Stimulated activated CD4-positive, alpha-beta T cell treated with anti-CD3 and anti-CD28 coated beads, TNF-alpha, amount 100 ng/mL, for 4 hours (primary cell): ENCODE measurements at regions not wholly inside any gene's neighbourhood (a gene's known extent, or its start where the extent isn't known, plus 50 kb on each side); places are given as distances from the start of the nearest gene placed in this dataset.

Source experiments
- DNase-seq, 3 experiments: peaks; one replicate each; pipeline ENCODE4 v3.0.0-alpha.2; 2020; ENCODE audit warnings: low read depth in 3 of 3

DNA sequence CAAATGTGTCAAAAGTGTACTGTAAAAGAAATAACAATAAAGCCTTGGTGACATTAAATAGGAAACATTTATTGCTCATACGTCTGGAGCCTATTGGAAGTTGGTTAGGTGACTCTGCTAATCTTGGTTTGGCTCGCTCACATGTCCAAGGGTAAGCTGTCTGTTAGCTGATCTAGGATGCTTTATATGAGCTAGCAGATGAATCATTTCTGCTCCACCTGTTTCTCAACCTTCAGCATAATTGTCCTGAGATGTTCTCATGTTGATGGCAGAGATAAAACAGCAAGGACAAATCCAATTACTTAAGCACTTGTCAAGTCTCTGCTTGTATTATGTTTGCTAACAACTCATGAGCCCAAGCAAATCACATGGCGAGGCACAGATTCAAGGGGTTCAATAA lies 56.0 kb upstream of the CD53 start:
- DNase-seq, result no peak

DNA sequence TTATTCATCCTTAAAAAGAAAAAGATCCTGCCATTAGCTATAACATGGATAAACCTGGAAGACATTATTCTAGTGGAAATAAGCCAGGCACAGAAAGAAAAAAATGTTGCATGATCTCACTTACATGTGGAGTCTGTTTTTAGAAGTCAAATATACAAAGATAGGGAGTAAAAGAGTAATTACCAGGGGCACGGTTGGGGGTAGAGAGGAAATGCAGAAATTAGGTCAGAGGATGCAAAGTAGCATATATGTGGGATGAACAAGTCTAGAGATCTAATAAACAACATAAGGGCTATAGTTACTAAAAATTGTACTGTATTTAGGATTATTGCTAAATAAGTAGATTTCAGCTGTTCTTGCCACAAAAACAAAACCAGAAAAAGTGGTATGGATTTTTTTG lies 61.4 kb upstream of the CD53 start:
- no peak for DNase-seq

DNA sequence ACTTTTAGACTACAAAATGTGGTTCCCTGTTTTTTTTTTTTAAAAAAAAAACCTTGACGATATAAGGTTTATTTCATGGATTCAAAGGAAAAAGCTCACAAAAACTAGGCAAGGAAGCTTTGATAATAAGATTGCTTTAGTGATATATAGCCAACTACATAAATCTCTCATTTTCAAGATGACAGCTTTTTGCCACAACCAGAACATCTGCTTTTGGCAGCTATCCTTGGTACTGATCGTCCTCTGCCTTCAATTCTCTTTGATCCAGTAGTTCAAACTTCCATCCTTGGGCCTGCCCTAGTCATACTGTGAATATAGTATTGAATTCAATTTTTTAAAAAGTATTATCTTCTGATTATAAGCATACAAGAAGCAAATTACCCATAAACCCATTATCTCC lies 72.9 kb upstream of the CD53 start:
- no peak for DNase-seq

DNA sequence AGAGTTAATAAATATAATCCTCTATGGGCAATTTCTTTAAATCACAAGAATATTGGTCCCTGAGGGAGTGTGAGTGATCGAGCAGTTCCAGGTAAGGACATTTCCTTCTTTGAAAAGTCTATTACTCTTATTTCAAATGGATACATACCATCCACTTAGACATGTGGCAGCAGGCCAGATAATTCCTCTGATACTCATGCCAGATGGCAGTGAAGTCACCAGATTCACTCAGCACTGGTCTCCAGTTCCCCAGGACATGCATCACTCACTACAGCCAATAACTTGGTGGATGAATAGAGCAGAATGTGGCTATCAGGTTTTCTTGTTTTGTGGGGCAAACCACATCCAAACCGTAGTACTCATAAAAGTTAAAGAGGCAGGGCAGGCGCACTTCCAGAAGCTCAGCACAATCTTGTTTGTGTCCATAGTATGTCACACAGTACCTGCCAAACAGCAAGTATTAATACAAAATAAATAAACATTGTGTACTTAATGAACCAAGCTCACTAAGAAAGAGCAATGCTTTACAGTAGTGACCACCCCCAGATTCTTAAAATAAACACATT lies 74.2 kb upstream of the CD53 start:
- DNase-seq, result no peak

DNA sequence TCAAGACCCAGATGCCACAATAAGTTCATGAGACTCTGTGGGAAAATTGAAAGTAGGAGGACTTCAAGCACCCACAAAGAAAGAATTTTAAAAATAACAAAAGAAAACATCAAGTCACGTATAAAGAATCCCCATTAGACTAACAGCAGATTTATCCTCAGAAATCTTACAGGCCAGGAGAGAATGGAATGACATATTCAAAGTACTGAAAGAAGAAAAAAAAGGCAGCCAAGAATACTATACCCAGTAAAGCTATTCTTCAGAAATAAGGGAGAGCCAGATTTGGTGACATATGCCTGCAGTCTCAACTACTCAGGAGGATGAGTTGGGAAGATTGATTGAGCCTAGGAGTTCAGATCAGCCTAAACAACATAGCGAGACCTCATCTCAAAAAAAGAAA lies 84.3 kb upstream of the CD53 start:
- DNase-seq, result no peak

DNA sequence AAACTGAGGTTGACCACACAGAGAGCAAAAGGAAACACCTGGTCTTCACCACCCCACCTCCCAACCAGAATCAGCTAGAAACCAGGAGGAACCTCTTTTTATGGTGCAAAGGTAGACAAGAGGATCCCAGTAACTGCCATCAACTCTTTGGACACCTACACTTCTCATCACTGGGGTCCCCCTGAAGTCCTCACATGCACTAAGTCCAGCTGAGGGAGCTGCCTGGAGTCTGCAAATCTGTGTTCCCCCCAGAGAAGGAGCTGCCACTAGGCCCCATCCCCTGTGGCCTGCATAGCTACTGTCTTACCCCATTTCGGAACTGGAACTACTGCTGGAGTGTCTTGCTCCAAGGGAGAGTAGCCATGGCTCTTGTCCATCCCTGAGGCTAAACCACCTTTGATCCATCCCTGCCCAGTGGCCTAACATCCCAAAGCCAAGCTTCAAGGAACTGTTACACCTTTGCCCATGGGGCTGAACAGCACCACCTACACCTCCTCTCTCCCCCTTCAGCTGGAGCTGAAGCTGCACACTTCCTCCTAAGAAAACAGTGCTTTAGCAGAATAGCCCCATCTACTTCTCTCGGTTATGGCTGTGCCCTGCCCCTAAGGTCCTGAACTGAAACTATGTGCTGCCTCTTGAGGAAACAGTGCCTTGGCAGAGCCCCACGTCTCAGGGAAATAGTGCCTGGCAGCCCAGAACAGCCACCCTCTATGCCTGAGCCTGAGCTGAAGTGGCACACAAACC lies 85.4 kb upstream of the CD53 start:
- no peak for DNase-seq

DNA sequence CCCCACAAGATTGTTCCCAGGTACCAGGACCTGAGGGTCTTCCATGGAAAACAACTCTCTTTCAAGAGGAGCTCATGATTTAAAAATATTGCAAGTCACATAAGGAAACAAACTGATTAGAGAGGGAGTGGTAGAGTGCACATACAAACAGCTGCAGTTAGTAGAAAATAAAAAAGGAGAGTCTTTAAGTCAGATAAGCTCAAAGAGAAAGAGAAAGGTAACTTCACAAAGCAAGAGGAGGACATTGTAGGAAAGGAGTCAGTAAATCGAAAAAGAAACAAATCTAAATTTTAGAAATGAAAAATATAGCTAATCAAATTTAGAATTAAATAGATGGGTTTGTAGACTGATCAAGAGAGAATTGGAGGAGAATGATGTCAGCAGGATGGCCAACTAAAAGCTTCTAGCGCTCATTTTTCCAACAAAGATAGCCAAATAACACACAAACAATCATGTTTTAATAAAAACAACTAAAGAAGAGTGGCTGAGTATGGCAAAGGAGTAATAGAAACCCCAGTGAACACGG lies 86.1 kb upstream of the CD53 start:
- DNase-seq, result no peak

DNA sequence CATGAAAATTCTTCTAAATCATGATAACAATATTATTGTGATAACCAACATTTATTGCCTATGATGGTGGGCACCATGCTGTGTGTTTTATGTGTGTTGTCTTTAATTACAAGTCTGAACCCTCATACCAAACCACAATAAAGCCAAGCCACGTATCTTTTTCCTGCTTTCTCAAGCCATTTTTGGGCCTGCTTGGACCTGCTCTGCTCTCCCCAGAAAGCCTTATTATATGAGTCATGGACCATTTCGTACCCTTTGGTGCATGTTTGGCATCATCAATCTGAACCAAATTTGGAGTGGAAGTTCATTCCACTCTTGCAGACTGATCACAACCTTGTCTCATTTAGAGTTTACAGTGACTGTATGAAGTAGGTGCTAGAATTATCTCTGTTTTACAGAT lies 87.3 kb upstream of the CD53 start:
- DNase-seq, result no peak

DNA sequence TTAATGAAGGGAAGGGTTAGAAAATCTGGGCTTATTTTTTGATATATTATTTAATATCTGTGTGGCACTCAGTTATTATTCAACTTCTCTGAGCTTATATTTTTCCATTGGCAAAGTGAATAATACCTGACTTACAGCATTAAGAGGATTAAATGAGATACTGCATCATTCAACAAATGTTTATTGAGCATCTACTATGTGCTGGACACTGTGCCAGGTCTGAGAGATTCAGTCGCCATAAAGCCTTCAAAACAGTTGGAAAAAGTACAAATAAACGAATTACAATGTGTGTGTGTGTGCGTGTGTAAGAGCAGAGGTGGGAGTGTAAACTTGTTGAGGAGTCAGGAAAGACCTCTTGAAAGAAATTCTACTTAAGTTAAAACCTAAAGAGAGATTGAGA lies 87.9 kb upstream of the CD53 start:
- DNase-seq, result no peak

DNA sequence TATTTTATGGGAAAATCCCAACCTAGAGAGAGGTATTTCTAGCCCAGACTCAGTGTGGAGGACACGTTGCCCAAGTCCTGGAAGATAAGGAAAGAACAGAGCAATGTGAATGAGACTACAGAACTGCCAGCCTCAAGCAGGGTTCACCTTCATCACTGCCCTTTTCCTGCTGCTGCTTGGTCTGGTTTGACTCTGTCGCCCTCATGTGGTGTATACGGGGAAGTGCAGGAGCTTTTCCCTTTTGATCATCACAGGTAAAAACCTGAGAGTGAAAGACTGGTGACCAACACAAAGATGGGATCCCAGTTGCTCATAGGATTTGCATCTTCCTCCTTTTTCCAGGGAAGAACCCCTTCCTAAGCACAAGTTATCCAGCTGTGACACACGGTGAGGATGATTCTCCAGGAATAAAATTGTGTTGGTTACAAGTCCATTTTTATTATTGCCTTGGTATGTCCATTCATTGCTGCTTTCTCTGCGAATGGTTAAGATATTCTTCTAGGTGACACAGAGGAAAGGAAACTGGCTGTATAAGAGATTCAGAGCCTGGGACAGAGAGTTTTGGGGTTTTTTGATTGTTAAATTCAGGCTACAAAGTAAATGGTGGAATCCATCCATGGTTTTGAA lies 89.5 kb upstream of the CD53 start:
- peak in 1 of 3 experiments; percentile 34 for DNase-seq

DNA sequence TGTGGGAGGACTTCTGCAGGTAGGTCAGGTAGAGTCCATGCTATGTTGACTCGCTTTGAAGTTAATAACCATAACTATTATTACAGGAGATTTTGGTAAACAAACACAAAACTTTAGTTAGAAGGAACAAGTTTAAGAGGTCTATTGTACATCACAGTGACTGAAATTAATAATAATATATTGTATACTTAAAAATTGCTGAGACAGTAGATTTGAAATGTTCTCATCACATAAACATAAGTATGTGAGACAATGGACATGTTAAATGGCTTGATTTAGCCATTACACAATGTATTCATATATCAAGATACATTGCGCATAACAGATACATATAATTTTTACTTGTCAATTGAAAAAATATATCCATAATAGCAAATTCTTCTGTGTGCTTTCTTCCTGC lies 91.4 kb upstream of the CD53 start:
- DNase-seq, result no peak

DNA sequence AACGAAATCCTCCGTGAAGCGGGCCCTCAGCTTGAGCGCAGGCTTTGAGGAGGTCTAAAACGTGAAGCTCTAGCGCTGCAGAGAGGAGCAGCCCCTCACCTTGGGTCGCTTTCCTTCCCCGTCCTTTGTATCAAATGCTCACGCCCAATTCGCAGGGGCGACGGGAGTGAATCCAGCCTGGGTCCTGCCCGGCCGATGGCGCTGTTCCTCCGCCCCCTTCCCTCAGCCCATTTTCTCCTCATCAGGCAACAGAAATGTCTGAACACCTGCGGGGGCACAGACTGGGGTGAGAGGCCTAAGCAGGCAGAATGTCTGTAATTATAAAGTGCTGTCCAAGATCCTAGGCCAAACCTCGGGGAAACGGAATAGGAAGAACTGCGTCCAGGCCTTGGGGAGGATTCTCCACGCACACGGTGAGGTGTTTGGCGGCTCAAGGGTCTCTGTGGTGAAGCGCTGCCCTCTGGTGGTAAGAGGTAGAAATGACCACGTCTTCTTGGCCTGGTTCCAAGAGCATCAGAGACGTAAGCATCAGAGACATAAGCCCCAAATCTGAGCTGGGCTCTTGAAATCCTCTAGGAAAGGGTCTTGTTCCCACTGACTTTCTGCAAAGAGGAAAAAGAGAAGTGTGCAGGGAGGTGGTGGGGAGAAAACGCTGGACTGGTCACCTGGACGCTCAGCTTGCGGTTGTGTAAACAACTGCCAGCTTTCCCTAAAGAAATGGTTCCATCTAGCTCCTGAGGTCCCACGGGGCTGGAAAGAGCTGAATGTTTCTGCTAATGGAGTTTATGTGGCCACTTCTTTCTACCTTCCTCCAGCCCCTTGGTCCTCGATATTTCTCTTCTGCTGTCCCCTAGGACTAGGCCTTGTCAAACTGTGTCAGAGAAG lies 92.1 kb upstream of the CD53 start:
- peak; percentile 36 to 58 (median 46) for DNase-seq

DNA sequence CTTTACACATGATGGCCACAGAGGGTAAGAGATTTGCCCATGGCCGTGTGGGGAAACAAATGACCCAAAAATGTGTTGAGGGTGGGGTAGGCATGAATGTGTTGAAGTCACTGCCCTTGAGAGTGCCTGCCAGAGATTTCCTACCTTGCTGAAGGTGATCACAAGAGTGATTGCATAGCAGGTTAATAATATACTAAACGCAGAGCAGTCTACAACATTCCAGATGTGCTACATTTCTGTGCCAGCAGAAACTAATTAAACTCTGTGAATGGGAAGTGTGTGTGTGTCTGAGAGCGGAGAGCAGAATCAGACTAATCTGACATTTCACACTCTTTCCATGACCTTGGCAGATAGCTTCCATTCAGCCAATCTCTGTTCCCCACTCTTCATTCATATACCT lies 93.3 kb upstream of the CD53 start:
- DNase-seq, result no peak

DNA sequence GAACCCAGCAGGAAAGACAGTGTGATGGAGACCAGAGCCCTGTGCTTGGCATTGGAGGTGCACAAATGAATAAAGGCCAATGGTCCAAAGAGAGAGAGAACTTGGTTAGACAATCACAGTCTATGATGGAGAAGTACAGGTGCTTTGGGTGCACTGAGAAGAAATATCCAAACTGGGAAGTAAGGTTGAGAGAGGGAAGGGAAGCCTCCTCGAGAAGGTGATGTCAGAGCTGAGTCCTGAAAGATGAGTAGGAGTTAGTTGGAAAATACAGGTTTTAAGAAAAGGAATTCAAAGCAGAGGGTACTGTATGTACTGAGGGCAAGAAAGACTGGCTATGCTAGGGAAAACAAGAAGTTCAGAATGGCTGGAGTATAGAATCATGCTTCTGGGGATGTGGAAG lies 94.1 kb upstream of the CD53 start:
- DNase-seq, result no peak

DNA sequence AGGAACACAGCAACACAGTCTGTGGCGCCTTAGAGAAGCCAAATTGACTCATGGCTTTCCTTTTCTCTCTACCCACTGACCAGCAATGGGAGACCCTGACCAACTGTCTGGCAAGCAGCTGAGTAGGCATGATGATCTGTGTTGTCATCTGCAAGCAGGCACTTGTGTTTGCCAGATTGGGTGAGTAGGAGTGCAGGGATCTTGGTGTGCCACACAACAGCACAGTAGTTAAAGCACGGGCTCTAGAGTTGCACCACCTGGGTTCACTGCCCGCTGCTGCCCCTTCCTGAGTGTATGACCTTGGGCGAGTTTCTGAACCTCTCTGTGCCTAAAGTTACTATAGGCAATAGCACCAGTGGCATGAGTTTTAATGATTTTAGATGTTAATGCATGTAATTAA lies 95.7 kb upstream of the CD53 start:
- no peak for DNase-seq

DNA sequence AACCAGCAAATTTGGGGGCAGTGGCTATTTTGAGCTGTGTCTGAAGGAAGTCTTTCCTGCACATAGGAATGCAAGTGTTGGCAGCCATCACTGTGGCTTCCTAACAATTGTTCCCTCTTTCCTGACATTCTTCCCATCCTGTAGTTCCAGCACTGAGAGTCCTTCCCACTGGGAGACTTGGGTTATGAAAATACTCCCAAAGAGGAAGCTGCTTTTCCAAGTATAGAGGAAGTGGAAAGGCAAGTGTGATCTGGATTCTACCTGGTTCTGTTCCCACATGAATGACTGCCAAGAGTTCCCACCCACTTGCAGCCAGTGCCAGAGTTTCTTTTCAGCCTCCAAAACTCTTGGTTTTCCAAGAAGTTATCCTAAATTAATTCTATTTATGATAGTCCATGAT lies 98.5 kb upstream of the CD53 start:
- DNase-seq, result no peak

DNA sequence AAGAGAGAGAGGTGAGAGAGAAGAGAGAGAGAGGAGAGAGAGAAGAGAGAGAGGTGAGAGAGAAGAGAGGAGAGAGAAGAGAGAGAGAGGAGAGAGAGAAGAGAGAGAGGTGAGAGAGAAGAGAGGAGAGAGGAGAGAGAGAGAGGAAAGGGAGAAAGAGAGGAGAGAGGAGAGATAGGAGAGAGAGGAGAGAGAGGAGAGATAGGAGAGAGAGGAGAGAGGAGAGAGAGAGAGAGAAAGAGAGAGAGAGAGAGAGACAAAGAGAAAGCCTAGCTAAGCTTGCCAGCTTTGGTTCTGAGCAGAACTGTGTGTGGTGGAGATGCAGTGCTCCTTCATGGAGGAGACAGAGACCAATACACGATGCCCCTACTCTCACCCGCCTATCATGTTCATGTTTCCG lies 99.1 kb upstream of the KCNA3 start:
- no peak for DNase-seq

DNA sequence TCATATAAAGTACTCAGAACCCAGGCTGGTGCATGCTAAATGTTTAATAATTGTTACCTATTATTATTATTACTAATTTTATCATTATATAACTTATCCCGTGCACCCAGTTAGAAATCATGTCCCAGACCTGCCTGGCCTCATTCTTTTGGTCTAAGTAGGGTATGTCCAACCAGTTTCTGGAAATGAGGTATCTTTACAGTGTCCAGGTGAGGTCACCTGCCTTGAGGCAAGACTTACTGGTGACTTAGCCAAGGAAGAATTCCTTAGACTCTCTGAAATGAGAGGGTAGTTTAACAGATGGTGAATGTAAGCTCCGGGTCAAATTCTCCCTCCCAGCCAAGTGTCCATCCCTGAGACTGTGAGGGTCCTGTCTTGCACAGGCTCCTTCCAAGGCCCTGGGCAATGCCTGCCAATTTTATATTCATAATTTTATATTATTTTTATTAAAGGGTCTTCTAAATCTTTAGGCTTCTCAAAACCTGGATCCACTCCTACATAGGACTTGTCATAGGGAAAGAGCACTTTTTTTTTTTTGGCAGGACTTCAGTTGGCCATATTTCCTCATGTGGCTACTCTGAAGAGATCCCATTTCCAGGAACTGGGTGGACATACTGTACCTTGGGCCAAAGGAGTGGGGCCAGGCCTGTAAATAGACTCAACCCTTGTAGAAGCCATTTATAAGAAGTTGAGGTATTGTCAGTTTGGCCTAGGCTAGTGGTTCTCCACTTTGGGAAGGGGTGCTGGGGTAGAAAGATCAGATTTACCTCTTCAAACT lies 96.7 kb upstream of the KCNA3 start:
- no peak for DNase-seq

DNA sequence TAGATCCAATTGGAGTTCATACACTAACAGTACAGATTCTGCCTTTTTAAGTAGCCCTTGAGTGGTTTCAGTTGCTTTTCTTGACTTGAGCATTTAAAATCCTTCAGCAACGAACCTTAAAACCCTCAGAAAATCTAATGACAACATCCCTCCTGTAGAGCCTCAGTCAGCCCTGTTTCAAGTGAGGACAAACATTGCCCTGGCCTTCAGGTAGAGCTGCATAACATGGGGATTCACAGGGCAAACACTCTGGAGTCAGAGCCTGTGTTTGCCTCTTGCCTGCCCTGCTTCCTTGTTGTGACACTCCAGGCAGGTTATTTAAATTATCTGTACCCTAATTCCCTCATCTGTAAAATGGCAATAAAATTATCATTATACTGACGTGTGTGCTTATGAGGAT lies 96.1 kb upstream of the KCNA3 start:
- no peak for DNase-seq

DNA sequence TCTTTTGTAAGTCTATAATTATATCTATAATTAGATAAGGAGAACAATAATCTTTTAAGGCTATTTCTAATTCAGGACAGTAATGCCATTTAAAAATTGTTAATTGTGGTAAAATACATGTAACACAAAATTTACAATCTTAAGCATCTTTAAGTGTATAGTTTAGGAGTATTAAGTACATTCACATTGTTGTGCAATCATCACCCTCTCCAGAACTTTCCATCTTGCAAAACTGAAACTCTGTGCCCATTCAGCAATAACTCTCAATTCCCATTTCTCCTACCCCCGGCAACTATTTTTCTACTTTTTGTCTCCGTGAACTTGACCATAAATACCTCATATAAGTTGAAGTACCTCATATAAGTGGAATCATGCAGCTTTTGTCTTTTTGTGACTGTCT lies 93.9 kb upstream of the KCNA3 start:
- DNase-seq, result no peak

DNA sequence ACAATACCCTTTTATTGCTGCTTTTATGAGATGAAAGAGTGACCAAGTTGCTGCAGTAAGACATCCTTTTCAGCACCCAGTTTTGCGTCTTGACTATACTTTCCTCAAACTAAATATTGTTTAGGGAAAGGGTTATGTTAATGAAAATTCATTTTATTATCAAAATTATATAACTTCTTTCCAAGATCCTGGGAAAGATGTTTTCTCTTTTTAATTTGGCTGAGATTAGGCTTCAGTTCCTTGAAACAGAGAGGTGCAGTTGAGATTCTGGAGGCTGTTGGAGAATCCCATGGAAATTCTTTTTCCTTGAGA lies 91.6 kb upstream of the KCNA3 start:
- DNase-seq, result no peak
